Upper lobe of right lung (tissue), 1 donor: ENCODE measurements at regions not wholly inside any gene's neighbourhood (a gene's known extent, or its start where the extent isn't known, plus 50 kb on each side); places are given as distances from the start of the nearest gene placed in this dataset.

Source experiments
- ATAC-seq: fragments of 200-7000 bp; cut with Tn5 transposase; one replicate; pipeline ENCODE4 v1.9.1; 2020; ENCODE audit warnings: mild to moderate bottlenecking, moderate library complexity
- DNase-seq: peaks from one replicate; pipeline ENCODE4 v3.0.0-alpha.2; 2020
- H3K27ac ChIP-seq: fragments of 200-600 bp; one replicate; pipeline ENCODE4 v1.8.0; 2022
- H3K27me3 ChIP-seq: fragments of 200-600 bp; one replicate; pipeline ENCODE4 v1.8.0; 2022; ENCODE audit warnings: mild to moderate bottlenecking
- H3K36me3 ChIP-seq: fragments of 200-600 bp; one replicate; pipeline ENCODE4 v1.8.0; 2022
- H3K4me1 ChIP-seq: fragments of 200-600 bp; one replicate; pipeline ENCODE4 v1.8.0; 2022
- H3K4me3 ChIP-seq: fragments of 200-600 bp; one replicate; pipeline ENCODE4 v1.8.0; 2022; ENCODE audit warnings: mild to moderate bottlenecking
- H3K9me3 ChIP-seq: fragments of 200-600 bp; one replicate; pipeline ENCODE4 v1.8.0; 2022
- intact Hi-C: fragments of 100-400 bp; cut with DNase I; formaldehyde crosslinking; loops from one replicate; pipeline ENCODE4 v1.11.0; 2022
- TF ChIP-seq, protein P1 (sequence below): fragments of 200-600 bp; IDR thresholded peaks from one replicate; pipeline ENCODE4 v1.8.0; 2022; ENCODE audit warnings: antibody characterized with exemption
- donor health status: DM: no; HTN: yes; CAD: no; lungs with severe emphysema.

DNA sequence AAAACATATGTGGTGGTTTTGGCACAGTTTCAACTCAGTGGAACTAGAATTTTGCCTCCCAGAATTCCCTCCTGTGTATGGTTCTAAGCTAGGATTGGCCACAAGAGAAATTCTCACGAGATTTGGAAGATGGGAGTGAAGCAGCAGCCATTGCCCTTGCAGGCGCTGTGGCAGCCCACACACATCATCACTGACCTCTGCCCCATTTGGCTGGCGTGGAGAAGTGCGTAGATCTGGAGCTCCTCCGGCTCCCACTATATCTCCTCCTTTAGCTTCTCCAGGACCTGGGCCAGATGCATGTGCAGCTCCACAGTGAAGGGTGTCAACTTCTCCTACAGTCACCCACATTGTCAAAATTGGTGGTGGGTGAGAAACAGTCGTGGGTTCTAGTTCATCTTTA lies 199.6 kb downstream of the EFHB start:
- DNase-seq (no peak), ATAC-seq (no peak)
- no peak overlapping the region for H3K4me3 ChIP-seq
- H3K27ac ChIP-seq = no peak overlapping the region
- no peaks in the 10 kb centered on the region for H3K36me3 ChIP-seq
- H3K27me3 ChIP-seq = no peaks in the 10 kb centered on the region
- H3K9me3 ChIP-seq = no peaks in the 10 kb centered on the region
- TF ChIP-seq, protein P1, sequence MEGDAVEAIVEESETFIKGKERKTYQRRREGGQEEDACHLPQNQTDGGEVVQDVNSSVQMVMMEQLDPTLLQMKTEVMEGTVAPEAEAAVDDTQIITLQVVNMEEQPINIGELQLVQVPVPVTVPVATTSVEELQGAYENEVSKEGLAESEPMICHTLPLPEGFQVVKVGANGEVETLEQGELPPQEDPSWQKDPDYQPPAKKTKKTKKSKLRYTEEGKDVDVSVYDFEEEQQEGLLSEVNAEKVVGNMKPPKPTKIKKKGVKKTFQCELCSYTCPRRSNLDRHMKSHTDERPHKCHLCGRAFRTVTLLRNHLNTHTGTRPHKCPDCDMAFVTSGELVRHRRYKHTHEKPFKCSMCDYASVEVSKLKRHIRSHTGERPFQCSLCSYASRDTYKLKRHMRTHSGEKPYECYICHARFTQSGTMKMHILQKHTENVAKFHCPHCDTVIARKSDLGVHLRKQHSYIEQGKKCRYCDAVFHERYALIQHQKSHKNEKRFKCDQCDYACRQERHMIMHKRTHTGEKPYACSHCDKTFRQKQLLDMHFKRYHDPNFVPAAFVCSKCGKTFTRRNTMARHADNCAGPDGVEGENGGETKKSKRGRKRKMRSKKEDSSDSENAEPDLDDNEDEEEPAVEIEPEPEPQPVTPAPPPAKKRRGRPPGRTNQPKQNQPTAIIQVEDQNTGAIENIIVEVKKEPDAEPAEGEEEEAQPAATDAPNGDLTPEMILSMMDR = no peak
- intact Hi-C loops = no loop called here
- H3K4me1 ChIP-seq = no peaks in the 10 kb centered on the region

DNA sequence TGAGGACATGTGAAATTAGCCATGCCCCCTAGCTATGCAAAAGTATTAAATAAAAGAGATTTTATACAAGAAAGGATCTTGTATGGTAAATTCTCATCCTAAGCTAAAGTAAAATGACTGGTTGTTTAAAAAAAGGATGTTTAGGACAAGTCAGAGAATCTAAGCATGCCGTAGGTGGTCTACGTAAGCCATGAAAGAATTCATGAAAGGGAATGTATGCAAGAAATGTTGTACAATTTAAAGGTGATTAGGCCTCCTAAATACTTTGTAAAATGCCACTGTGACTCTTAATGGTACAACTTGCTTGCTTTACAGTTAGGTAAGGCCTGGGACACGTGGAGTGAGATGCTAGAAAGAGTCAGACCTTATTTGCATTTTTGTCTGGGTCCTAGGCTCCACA lies 209.0 kb downstream of the EFHB start:
- DNase-seq = no peak
- Histone ChIP-seq H3K4me3 (no peak overlapping the region), H3K27me3 (no peaks in the 10 kb centered on the region), H3K36me3 (no peaks in the 10 kb centered on the region), H3K27ac (no peak overlapping the region), H3K4me1 (no peaks in the 10 kb centered on the region), H3K9me3 (no peaks in the 10 kb centered on the region)
- TF ChIP-seq, protein P1 = no peak
- no peak for ATAC-seq
- intact Hi-C loops = no loop called here

DNA sequence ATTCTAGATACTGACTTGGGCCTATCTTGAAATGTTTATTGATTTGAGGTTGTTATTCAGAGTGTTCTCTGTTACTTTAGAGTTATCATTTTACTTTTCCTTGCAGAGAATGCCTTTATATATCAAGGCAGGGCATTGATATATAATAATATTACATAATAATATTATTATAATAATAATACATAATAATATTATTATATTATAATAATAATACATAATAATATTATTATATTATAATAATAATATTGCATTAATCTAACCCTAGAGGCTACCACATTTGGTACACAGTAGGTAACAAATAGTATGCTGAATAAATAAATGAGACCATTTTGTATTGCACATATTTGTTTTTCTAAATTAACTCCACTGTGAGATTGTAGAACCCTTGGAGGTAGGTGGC lies 216.3 kb downstream of the EFHB start:
- ATAC-seq = no peak
- DNase-seq = no peak
- Histone ChIP-seq H3K36me3 (no peaks in the 10 kb centered on the region), H3K27ac (no peak overlapping the region), H3K27me3 (no peaks in the 10 kb centered on the region), H3K9me3 (no peaks in the 10 kb centered on the region), H3K4me1 (no peaks in the 10 kb centered on the region), H3K4me3 (no peak overlapping the region)
- TF ChIP-seq, protein P1 = no peak
- intact Hi-C loops = no loop called here

DNA sequence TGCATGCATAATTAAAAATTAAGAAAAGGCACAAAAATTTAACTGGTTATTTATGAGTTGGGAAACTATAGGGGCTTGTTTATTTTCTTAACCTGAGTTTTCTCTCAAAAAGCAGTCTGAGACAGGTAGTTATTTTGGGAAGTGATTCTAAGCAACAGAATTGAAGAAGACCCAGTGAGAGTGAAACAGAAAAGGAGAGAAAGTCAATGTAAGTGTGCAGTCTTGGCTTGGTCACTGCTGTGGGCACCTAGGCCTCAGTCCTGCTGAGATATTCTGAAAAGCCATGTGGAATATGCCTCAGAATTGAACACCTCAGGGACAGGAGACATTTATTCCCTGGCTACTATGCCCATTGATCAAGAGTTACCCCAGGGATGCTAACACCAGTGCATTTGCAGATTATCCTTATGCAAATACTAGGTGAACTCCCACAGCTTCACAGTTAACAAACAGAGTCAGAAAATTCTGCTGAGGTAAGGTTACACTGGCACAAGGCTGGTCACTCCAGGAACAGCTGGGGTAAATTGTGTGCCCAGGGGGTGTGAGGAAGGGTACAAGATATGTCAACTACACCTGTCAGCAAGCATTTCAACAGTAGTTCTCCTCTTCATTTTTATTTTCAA lies 222.7 kb downstream of the EFHB start:
- TF ChIP-seq, protein P1 = no peak
- H3K4me1 ChIP-seq = no peaks in the 10 kb centered on the region
- ATAC-seq = no peak
- no peak overlapping the region for H3K27ac ChIP-seq
- H3K36me3 ChIP-seq = no peaks in the 10 kb centered on the region
- DNase-seq = no peak
- H3K27me3 ChIP-seq = no peaks in the 10 kb centered on the region
- intact Hi-C loops = no loop called here
- no peaks in the 10 kb centered on the region for H3K9me3 ChIP-seq
- H3K4me3 ChIP-seq = no peak overlapping the region

DNA sequence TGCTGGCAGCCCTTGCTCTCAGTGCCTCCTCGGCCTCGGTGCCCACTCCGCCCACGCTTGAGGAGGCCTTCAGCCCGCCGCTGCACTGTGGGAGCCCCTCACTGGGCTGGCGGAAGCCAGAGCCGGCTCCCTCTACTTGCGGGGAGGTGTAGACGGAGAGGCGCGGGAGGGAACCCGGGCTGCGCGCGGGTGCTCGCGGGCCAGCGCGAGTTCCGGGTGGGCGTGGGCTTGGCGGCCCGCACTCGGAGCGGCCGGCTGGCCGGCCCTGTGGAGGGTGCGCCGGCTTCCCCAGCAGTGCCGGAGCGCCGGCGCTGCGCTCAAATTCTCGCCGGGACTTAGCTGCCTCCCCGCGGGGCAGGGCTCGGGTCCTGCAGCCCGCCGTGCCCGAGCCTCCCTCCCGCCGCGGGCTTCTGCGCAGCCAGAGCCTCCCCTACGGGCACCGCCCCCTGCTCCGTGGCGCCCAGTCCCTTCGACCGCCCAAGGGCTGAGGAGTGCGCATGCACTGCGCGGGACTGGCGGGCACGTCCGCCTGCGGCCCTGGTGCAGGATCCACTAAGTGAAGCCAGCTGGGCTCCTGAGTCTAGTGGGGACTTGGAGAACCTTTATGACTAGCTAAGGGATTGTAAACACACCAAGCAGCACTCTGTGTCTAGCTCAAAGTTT lies 231.5 kb downstream of the EFHB start:
- Histone ChIP-seq H3K4me3 (peak overlapping the region; percentile 19), H3K36me3 (no peaks in the 10 kb centered on the region), H3K27ac (no peak overlapping the region), H3K4me1 (no peaks in the 10 kb centered on the region), H3K9me3 (no peaks in the 10 kb centered on the region), H3K27me3 (no peaks in the 10 kb centered on the region)
- TF ChIP-seq, protein P1 = no peak
- intact Hi-C loops = no loop called here
- peak; percentile 76 for ATAC-seq
- DNase-seq = peak; percentile 64
